DND-41 (cell line): ENCODE measurements at regions not wholly inside any gene's neighbourhood (a gene's known extent, or its start where the extent isn't known, plus 50 kb on each side); places are given as distances from the start of the nearest gene placed in this dataset.

ENCODE experiments used
- ATAC-seq: fragments of 200-7000 bp; cut with Tn5 transposase; 3 replicates; pipeline ENCODE4 v1.9.1; 2021; ENCODE audit warnings: low read depth; ENCODE audit not compliant: insufficient read depth
- DNase-seq: peaks from one replicate; pipeline ENCODE4 v3.0.0-alpha.2; 2020
- H2AFZ ChIP-seq: 2 replicates; pipeline ENCODE4 v1.6.0; 2012; ENCODE audit warnings: low read depth, low read length
- H3K27ac ChIP-seq: 2 replicates; pipeline ENCODE4 v1.5.1; 2012; ENCODE audit warnings: low read length, inconsistent platforms
- H3K27me3 ChIP-seq: fragments of 200-600 bp; sonication (generic); 2 replicates; pipeline ENCODE4 v1.6.0; 2012; ENCODE audit warnings: low read length, mild to moderate bottlenecking, inconsistent platforms; ENCODE audit not compliant: insufficient read depth, poor library complexity
- H3K36me3 ChIP-seq: 2 replicates; pipeline ENCODE4 v1.5.1; 2012; ENCODE audit warnings: low read length, inconsistent platforms; ENCODE audit not compliant: insufficient read depth
- H3K4me1 ChIP-seq: 2 replicates; pipeline ENCODE4 v1.5.1; 2012; ENCODE audit warnings: mild to moderate bottlenecking, low read length; ENCODE audit not compliant: insufficient read depth
- H3K4me2 ChIP-seq: 2 replicates; pipeline ENCODE4 v1.6.0; 2012; ENCODE audit warnings: mild to moderate bottlenecking, moderate library complexity, low read length, inconsistent platforms; ENCODE audit not compliant: insufficient read depth
- H3K4me3 ChIP-seq, 2 experiments: fragments of 200-600 bp in 1 of 2; shearing (Covaris generic) in 1 of 2; 2 replicates each; pipeline ENCODE4 v1.5.1; 2012 to 2016; ENCODE audit warnings: inconsistent platforms in 2 of 2, low read length in 2 of 2, mild to moderate bottlenecking in 2 of 2, low read depth in 1 of 2, moderate library complexity in 1 of 2
- H3K79me2 ChIP-seq: 2 replicates; pipeline ENCODE4 v1.6.0; 2012; ENCODE audit warnings: low read length, inconsistent platforms; ENCODE audit not compliant: insufficient read depth
- H3K9ac ChIP-seq: 2 replicates; pipeline ENCODE4 v1.6.0; 2012; ENCODE audit warnings: low read depth, mild to moderate bottlenecking, inconsistent platforms, low read length, moderate library complexity
- H3K9me3 ChIP-seq: 2 replicates; pipeline ENCODE4 v1.5.1; 2012; ENCODE audit warnings: low read length, moderate library complexity, mild to moderate bottlenecking, inconsistent platforms; ENCODE audit not compliant: insufficient read depth, severe bottlenecking
- H4K20me1 ChIP-seq: 2 replicates; pipeline ENCODE4 v1.6.0; 2012; ENCODE audit warnings: low read length; ENCODE audit not compliant: insufficient read depth
- EZH2 ChIP-seq: IDR thresholded peaks from 3 replicates; pipeline ENCODE4 v1.6.1; 2012; ENCODE audit warnings: borderline replicate concordance, low read depth, mild to moderate bottlenecking, moderate library complexity, low read length, inconsistent platforms; ENCODE audit not compliant: severe bottlenecking
- TF ChIP-seq, protein P1 (sequence below): IDR thresholded peaks from 2 replicates; pipeline ENCODE4 v1.5.1; 2012; ENCODE audit warnings: borderline replicate concordance, low read length, moderate library complexity, mild to moderate bottlenecking; ENCODE audit not compliant: poor library complexity, severe bottlenecking; ENCODE audit errors: extremely low read depth

GRCh38 chr10:131831561-131831960 lies 69.2 kb upstream of the PPP2R2D start:
- no peak overlapping the region for H3K9ac ChIP-seq
- no peak for DNase-seq
- H3K9me3 ChIP-seq: no peaks in the 10 kb centered on the region
- no peak overlapping the region for H2AFZ ChIP-seq
- no peaks in the 10 kb centered on the region for H3K36me3 ChIP-seq
- no peak overlapping the region for H3K4me3 ChIP-seq
- no peak for TF ChIP-seq EZH2
- TF ChIP-seq, protein P1, sequence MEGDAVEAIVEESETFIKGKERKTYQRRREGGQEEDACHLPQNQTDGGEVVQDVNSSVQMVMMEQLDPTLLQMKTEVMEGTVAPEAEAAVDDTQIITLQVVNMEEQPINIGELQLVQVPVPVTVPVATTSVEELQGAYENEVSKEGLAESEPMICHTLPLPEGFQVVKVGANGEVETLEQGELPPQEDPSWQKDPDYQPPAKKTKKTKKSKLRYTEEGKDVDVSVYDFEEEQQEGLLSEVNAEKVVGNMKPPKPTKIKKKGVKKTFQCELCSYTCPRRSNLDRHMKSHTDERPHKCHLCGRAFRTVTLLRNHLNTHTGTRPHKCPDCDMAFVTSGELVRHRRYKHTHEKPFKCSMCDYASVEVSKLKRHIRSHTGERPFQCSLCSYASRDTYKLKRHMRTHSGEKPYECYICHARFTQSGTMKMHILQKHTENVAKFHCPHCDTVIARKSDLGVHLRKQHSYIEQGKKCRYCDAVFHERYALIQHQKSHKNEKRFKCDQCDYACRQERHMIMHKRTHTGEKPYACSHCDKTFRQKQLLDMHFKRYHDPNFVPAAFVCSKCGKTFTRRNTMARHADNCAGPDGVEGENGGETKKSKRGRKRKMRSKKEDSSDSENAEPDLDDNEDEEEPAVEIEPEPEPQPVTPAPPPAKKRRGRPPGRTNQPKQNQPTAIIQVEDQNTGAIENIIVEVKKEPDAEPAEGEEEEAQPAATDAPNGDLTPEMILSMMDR: no peak
- no peaks in the 10 kb centered on the region for H3K79me2 ChIP-seq
- no peaks in the 10 kb centered on the region for H3K27me3 ChIP-seq
- H3K27ac ChIP-seq: no peak overlapping the region
- no peak overlapping the region for H3K4me2 ChIP-seq
- H3K4me1 ChIP-seq: no peaks in the 10 kb centered on the region
- no peak for ATAC-seq
- H4K20me1 ChIP-seq: no peaks in the 10 kb centered on the region

GRCh38 chr10:131832056-131832685 lies 68.6 kb upstream of the PPP2R2D start:
- DNase-seq (no peak), ATAC-seq (no peak)
- no peak overlapping the region for H2AFZ ChIP-seq
- H3K9me3 ChIP-seq: no peaks in the 10 kb centered on the region
- no peaks in the 10 kb centered on the region for H3K27me3 ChIP-seq
- TF ChIP-seq, protein P1: no peak
- TF ChIP-seq EZH2: no peak
- no peaks in the 10 kb centered on the region for H4K20me1 ChIP-seq
- no peak overlapping the region for H3K4me2 ChIP-seq
- H3K36me3 ChIP-seq: no peaks in the 10 kb centered on the region
- no peak overlapping the region for H3K27ac ChIP-seq
- no peaks in the 10 kb centered on the region for H3K79me2 ChIP-seq
- H3K4me3 ChIP-seq: no peak overlapping the region
- no peak overlapping the region for H3K9ac ChIP-seq
- H3K4me1 ChIP-seq: no peaks in the 10 kb centered on the region

- Histone ChIP-seq H3K9me3 (no peaks in the 10 kb centered on the region), H3K9ac (no peak overlapping the region), H4K20me1 (no peaks in the 10 kb centered on the region), H3K4me3 (no peak overlapping the region), H2AFZ (no peak overlapping the region), H3K27ac (no peak overlapping the region), H3K27me3 (no peaks in the 10 kb centered on the region), H3K4me1 (no peaks in the 10 kb centered on the region), H3K79me2 (no peaks in the 10 kb centered on the region), H3K36me3 (no peaks in the 10 kb centered on the region), H3K4me2 (no peak overlapping the region)
- DNase-seq (no peak), ATAC-seq (no peak)
- TF ChIP-seq, protein P1: no peak
- TF ChIP-seq EZH2: no peak
Observed at GRCh38 chr10:131833013-131833412, 67.8 kb upstream of the PPP2R2D start.
